ENCODE measurements at regions not wholly inside any gene's neighbourhood (a gene's known extent, or its start where the extent isn't known, plus 50 kb on each side); places are given as distances from the start of the nearest gene placed in this dataset.

- TF ChIP-seq POLR2A (IDR thresholded peaks at IDR 0.05; ENCODE audit: low read length) = no peak
- no peak for TF ChIP-seq GATA1 (IDR thresholded peaks at IDR 0.05; ENCODE audit: low read depth, low read length)
Observed at GRCh38 chr2:118224895-118225311, 136.6 kb downstream of the INSIG2 start.
